Forelimb muscle (tissue), 1 donor: ENCODE measurements at regions not wholly inside any gene's neighbourhood (a gene's known extent, or its start where the extent isn't known, plus 50 kb on each side); places are given as distances from the start of the nearest gene placed in this dataset.
"Not testable (repeated sequence)": the region's sequence is repeated elsewhere in the genome, so short reads cannot be mapped to it uniquely, and the experiment has no call there.

Source experiments
- DNase-seq: peaks from one replicate; pipeline ENCODE4 v3.0.0-alpha.2; 2013; ENCODE audit warnings: low read depth

DNA sequence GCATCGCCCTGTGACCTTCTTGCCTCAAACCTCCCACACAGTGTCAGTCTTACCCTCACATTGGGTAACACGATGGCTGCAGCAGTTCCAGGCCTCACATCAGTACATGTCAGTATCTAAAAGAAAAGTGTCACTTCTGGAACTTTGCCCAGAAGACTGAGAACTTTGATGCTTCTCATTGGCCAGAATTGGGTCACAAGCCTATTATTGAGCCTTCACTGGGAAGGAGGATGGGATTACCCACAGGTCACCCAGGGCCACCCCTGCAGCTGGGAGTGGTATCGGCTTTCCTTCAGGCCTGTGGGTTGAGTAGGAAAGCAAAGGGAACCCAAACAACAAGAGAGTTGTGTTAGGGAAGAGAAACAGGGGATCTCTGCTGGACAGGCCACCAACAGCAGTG is 111.5 kb downstream of the NPY start:
- DNase-seq = no peak

DNA sequence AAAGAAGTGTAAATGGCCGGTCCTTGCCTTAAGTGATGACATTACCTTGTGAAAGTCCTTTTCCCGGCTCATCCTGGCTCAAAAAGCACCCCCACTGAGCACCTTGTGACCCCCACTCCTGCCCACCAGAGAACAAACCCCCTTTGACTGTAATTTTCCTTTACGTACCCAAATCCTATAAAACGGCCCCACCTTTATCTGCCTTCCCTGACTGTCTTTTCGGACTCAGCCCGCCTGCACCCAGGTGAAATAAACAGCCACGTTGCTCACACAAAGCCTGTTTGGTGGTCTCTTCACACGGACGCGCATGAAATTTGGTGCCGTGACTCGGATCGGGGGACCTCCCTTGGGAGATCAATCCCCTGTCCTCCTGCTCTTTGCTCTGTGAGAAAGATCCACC is 112.4 kb downstream of the NPY start:
- DNase-seq = not testable (repeated sequence)

DNA sequence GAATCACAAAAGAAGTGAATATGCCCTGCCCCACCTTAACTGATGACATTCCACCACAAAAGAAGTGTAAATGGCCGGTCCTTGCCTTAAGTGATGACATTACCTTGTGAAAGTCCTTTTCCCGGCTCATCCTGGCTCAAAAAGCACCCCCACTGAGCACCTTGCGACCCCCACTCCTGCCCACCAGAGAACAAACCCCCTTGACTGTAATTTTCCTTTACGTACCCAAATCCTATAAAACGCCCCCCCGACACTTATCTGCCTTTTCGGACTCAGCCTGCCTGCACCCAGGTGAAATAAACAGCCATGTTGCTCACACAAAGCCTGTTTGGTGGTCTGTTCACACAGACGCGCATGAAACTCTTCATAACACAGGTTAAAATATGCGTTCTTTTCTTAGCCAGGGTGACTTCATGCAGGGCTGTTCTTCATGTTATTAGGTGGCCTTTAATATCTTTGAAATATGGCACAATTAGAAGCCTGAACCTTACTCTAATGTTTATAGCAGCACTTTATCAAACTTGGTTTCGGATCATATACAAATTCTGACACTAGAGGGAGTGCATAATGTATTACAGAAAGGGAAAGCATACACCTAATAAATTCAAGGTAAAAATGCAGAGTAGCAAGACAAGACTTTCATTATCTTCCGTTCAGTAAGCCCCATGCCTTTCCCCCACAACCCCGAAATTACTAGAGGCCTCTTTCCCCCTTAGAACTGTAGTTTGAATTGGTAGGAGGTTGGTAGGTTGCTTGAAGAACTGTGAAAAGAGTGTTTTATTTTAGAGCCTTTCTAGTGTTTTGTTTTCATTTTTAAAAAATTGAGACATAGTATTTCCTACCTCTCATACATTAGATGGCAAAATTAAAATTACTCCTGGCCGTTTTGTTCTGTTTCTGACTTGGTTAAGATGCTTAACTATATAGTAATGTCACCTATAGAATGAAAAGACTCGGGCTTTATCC is 117.9 kb downstream of the NPY start:
- DNase-seq = no peak

- DNase-seq = no peak
Measured at GRCh38 chr7:24402655-24403054, 118.7 kb downstream of the NPY start.

DNA sequence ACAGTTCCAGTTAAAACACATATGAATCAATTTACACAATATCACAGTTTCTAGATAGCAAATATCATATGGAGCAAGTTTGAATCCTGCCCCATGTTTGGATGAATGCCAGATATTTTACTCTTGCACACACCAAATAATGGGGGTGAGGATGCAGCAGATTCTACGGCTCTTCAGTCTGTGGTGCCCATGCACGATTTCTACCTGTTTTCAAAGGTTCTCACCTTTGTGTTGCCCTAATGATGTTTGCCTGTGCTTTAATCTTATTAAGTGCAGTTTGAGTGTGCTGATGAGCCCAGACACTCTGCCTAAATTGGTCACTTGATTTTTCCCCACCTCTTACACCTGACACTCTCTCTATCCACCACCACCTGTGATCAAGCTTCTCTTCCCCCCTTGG is 119.6 kb downstream of the NPY start:
- no peak for DNase-seq

- DNase-seq = no peak
Measured at GRCh38 chr7:24404315-24404714, 120.3 kb downstream of the NPY start.

- DNase-seq = no peak
Measured at GRCh38 chr7:24405002-24405401, 121.0 kb downstream of the NPY start.

DNA sequence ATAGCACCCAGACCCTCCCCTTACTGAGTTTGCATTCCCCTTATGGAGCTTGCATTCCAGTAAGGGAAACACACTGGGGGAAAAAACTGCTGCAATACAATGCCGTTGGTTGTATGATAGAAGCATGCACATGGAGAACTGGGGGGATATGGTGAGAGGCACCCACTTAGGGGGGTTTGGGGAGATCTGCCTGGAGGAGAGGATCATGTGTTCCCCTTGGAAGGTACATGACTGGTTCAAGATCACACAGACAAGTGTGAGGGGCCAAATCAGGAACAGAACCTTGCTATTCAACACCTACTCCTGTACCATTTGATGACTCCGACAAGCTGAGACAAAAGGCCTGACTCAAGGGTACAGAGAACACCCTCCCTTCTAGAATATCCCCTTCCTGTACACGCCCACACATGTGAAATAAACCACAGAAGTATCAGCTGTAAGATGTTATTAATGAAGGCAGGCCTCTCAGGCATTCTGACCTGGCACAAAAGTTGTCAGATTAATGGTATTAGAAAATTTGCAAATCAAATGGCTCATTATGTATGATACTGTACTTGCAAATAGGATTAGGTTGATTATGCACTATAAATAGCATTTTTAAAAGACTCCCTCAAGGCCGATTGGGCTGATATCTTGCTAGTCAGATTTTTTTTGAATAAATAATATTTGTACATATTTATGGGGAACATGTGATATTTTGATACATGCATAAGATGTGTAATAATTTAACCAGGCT is 122.2 kb downstream of the NPY start:
- no peak for DNase-seq

- DNase-seq = no peak
Measured at GRCh38 chr7:24406789-24407299, 122.9 kb downstream of the NPY start.

GRCh38 chr7:24407965-24408364 is 124.0 kb downstream of the NPY start:
- DNase-seq = no peak

DNA sequence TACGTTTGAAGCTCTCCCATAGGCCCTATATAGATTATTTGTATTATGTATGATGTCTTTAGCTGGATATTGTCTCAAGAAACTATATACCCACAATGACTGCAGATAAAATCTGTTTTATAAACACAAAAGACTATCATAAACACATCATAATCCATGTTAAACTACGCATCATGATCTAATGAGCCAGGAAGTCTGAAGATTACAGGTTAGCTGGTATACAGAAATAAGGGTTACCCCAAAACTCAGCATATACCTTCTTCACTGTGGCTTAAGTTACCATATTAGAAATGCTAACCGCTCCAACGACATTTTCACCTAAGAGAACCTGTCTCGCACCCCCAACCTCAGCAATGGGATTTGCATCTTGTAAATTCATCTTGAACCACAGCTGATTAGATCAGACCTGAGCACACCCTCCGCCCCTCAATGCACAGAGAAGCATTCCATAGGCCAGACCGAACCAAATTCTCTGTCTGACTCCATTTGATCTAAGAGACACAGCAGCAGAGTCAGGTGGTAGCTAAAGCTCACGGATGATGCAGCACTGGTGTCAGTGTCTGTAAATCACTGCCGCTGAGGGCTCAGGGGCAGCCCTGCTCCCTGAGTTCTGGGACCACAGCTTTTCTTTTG is 124.9 kb downstream of the NPY start:
- DNase-seq = no peak

- DNase-seq = no peak
Measured at GRCh38 chr7:24409431-24410024, 125.5 kb downstream of the NPY start.

GRCh38 chr7:24411226-24411625 is 127.2 kb downstream of the NPY start:
- no peak for DNase-seq

GRCh38 chr7:24417526-24418120 is 133.6 kb downstream of the NPY start:
- no peak for DNase-seq

GRCh38 chr7:24419077-24419476 is 135.1 kb downstream of the NPY start:
- peak; percentile 25 for DNase-seq

DNA sequence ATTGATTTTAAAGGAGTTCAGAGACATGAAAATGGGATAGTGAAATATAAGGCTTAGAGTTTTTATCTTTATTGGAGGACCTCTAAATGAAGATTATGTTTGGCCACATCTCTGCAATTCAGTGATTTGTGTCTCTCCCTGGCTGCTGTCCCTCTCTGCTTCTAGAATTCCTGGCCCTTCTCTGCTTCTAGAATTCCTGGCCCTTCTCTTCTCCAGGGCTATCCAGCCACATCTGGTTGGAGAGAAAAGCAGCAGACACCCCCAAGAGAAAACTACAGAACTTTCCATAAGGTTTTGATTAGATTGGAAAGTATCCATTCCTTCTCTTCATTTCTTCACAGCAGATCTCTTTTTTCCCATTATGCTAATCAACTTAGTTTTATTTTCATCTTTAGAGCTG is 135.5 kb downstream of the NPY start:
- peak; percentile 61 for DNase-seq

DNA sequence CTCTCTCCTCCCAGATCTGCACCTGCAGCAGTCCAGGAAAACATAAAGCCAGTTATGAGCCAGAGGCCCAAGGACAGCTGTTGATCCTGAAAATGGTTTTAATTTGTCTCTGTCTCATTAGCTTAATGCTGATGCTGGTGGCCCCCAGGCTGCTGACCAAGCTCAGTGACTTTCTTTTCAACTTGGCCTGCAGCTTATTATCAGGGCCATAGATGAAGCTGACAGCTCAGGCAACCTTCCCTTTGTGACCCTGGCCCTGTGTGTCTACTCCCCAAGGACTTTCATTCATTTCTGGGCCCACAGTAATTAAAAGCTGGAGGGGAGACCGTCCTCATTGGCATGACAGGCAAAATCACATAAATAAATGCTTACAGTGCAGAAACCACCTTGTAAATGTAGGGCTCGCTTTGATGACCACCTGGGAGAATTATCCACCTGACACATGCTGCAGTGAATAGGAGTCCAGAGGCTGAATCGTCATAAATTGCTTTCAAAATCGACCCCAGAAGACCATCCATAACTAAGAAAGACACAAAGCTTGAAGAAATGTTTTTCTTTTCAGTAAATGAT is 138.5 kb downstream of the NPY start:
- DNase-seq = no peak

- DNase-seq = no peak
Measured at GRCh38 chr7:24425664-24426063, 141.7 kb downstream of the NPY start.

DNA sequence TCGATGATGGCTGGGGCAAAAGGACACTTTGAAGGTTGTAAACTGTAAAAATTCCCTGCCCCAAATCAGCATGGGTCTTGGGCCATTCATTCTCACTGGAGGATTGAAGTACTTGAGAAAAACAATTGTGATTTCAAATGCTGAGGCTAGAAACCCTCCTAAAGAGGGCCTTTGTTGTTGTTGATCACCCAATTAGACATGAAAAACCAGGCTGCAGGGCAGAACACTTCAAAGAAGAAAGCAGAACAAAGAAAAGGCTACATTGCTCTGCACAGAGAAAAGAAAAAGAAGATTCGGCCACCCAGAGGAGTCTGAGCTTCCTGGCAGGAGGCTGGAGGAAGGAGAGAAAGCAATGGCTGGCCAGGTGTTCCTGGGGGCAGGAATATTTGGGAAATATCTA is 143.1 kb downstream of the NPY start:
- no peak for DNase-seq

GRCh38 chr7:24428676-24429075 is 144.6 kb upstream of the PALS2 start:
- DNase-seq = no peak

GRCh38 chr7:24432677-24433076 is 140.6 kb upstream of the PALS2 start:
- no peak for DNase-seq
